CD4-positive, alpha-beta memory T cell (primary cell): ENCODE measurements at regions not wholly inside any gene's neighbourhood (a gene's known extent, or its start where the extent isn't known, plus 50 kb on each side); places are given as distances from the start of the nearest gene placed in this dataset.
A peak's percentile ranks its signal among the peaks of the same experiment; 100 is the strongest.
"Not testable (repeated sequence)": the region's sequence is repeated elsewhere in the genome, so short reads cannot be mapped to it uniquely, and the experiment has no call there.

Experiments
- CTCF ChIA-PET: fragments of 350-600 bp; sonication (Branson Sonifier 250); formaldehyde crosslinking; loops from one replicate; lab custom pipeline; 2021; ENCODE audit warnings: inconsistent platforms; ENCODE audit not compliant: partially characterized antibody; lab: Charles Lee
- POLR2A ChIA-PET: fragments of 350-600 bp; sonication (Branson Sonifier 250); formaldehyde crosslinking; loops from one replicate; lab custom pipeline; 2021; ENCODE audit not compliant: partially characterized antibody; lab: Charles Lee
- DNase-seq, 5 donors: peaks; one replicate each; pipeline versions ENCODE4 v3.0.0 to v3.0.0-alpha.2; 2020 to 2022; ENCODE audit warnings: mixed read lengths in 1 of 5
- H3K27ac ChIP-seq: one replicate; pipeline ENCODE4 v1.7.0; 2013; ENCODE audit warnings: low read depth, low read length
- H3K27me3 ChIP-seq: 2 replicates; pipeline ENCODE4 v1.7.0; 2013; ENCODE audit warnings: mild to moderate bottlenecking, low read length, moderate library complexity; ENCODE audit not compliant: insufficient read depth
- H3K36me3 ChIP-seq: 2 replicates; pipeline ENCODE4 v1.7.0; 2013; ENCODE audit warnings: mild to moderate bottlenecking, low read length, moderate library complexity; ENCODE audit not compliant: insufficient read depth
- H3K4me1 ChIP-seq: 2 replicates; pipeline ENCODE4 v1.7.0; 2013; ENCODE audit warnings: mild to moderate bottlenecking, low read length, moderate library complexity; ENCODE audit not compliant: insufficient read depth
- H3K4me3 ChIP-seq, 2 donors: one replicate each; pipeline ENCODE4 v1.7.0; 2013; ENCODE audit warnings: low read length in 2 of 2, mild to moderate bottlenecking in 1 of 2
- H3K9me3 ChIP-seq, 2 donors: one replicate each; pipeline ENCODE4 v1.7.0; 2013; ENCODE audit warnings: low read length in 2 of 2, control low read depth in 1 of 2; ENCODE audit not compliant: control insufficient read depth in 1 of 2
- H3K27ac Mint-ChIP-seq, 7 donors: one replicate each; pipeline ENCODE4 v1.8.0; 2020 to 2021; ENCODE audit warnings: mixed read lengths in 7 of 7, mild to moderate bottlenecking in 6 of 7, inconsistent platforms in 3 of 7, moderate library complexity in 3 of 7
- H3K27me3 Mint-ChIP-seq, 2 donors: one replicate each; pipeline ENCODE4 v1.8.0; 2020 to 2021; ENCODE audit warnings: mixed read lengths in 2 of 2
- H3K36me3 Mint-ChIP-seq, 2 donors: one replicate each; pipeline ENCODE4 v1.8.0; 2020 to 2021; ENCODE audit warnings: mixed read lengths in 2 of 2, inconsistent platforms in 1 of 2, mild to moderate bottlenecking in 1 of 2
- H3K4me1 Mint-ChIP-seq, 4 donors: one replicate each; pipeline ENCODE4 v1.8.0; 2020 to 2021; ENCODE audit warnings: mixed read lengths in 4 of 4, mild to moderate bottlenecking in 1 of 4
- H3K4me3 Mint-ChIP-seq, 8 donors: one replicate each; pipeline ENCODE4 v1.8.0; 2020 to 2021; ENCODE audit warnings: mixed read lengths in 8 of 8, mild to moderate bottlenecking in 7 of 8, moderate library complexity in 6 of 8, inconsistent platforms in 3 of 8
- H3K9me3 Mint-ChIP-seq, 8 donors: one replicate each; pipeline ENCODE4 v1.8.0; 2020 to 2021; ENCODE audit warnings: mixed read lengths in 8 of 8, mild to moderate bottlenecking in 5 of 8, inconsistent platforms in 3 of 8, moderate library complexity in 1 of 8
- intact Hi-C: fragments of 100-400 bp; cut with micrococcal nuclease; formaldehyde crosslinking; loops from one replicate; pipeline ENCODE4 v1.15.1; 2023

GRCh38 chr13:46498650-46499049 lies 54.3 kb upstream of the LRCH1 start:
- Mint-ChIP-seq H3K27me3 (peaks cover 2 to 8% of the 10 kb centered on the region in 2 donors), H3K9me3 (no peaks in the 10 kb centered on the region), H3K27ac (no peak overlapping the region), H3K36me3 (no peaks in the 10 kb centered on the region), H3K4me3 (no peak overlapping the region), H3K4me1 (no peaks in the 10 kb centered on the region)
- intact Hi-C loops, result no loop called here
- DNase-seq, result no peak
- Histone ChIP-seq H3K36me3 (no peaks in the 10 kb centered on the region), H3K4me3 (no peak overlapping the region), H3K9me3 (no peaks in the 10 kb centered on the region), H3K27me3 (no peaks in the 10 kb centered on the region), H3K27ac (no peak overlapping the region), H3K4me1 (no peaks in the 10 kb centered on the region)
- ChIA-PET CTCF (no interaction called here), POLR2A (no interaction called here)

- POLR2A ChIA-PET, result no interaction called here
- no peak for DNase-seq
- Histone ChIP-seq H3K4me3 (no peak overlapping the region), H3K27me3 (no peaks in the 10 kb centered on the region), H3K36me3 (no peaks in the 10 kb centered on the region), H3K27ac (no peak overlapping the region), H3K4me1 (no peaks in the 10 kb centered on the region), H3K9me3 (no peaks in the 10 kb centered on the region)
- CTCF ChIA-PET, result no interaction called here
- no peak overlapping the region for H3K4me3 Mint-ChIP-seq
- H3K27ac Mint-ChIP-seq, result no peak overlapping the region
- no peaks in the 10 kb centered on the region for H3K4me1 Mint-ChIP-seq
- peaks cover 0 to 6% of the 10 kb centered on the region in 2 donors for H3K27me3 Mint-ChIP-seq
- intact Hi-C loops, result no loop called here
- H3K9me3 Mint-ChIP-seq, result no peaks in the 10 kb centered on the region
- H3K36me3 Mint-ChIP-seq, result no peaks in the 10 kb centered on the region
Measured at GRCh38 chr13:46496086-46496485, 56.9 kb upstream of the LRCH1 start.

- Mint-ChIP-seq H3K4me3 (no peak overlapping the region), H3K27ac (no peak overlapping the region), H3K27me3 (peaks cover 2 to 8% of the 10 kb centered on the region in 2 donors), H3K4me1 (no peaks in the 10 kb centered on the region), H3K9me3 (no peaks in the 10 kb centered on the region), H3K36me3 (no peaks in the 10 kb centered on the region)
- Histone ChIP-seq H3K27me3 (no peaks in the 10 kb centered on the region), H3K4me1 (no peaks in the 10 kb centered on the region), H3K4me3 (no peak overlapping the region), H3K9me3 (no peaks in the 10 kb centered on the region), H3K27ac (no peak overlapping the region), H3K36me3 (no peaks in the 10 kb centered on the region)
- no peak for DNase-seq
- ChIA-PET POLR2A (no interaction called here), CTCF (interaction anchor here (2.3 kb wide), 1 partner anchor 226 kb away, joined by 12 read pairs; no protein-coding TSS in a partner anchor)
- intact Hi-C loops, result no loop called here
Measured at GRCh38 chr13:46495651-46496050, 57.3 kb upstream of the LRCH1 start.

GRCh38 chr13:46495066-46495465 lies 57.9 kb upstream of the LRCH1 start:
- no peak overlapping the region for H3K27ac Mint-ChIP-seq
- Histone ChIP-seq H3K4me1 (no peaks in the 10 kb centered on the region), H3K27ac (no peak overlapping the region), H3K36me3 (no peaks in the 10 kb centered on the region), H3K4me3 (no peak overlapping the region), H3K27me3 (no peaks in the 10 kb centered on the region), H3K9me3 (no peaks in the 10 kb centered on the region)
- H3K9me3 Mint-ChIP-seq, result no peaks in the 10 kb centered on the region
- H3K36me3 Mint-ChIP-seq, result no peaks in the 10 kb centered on the region
- CTCF ChIA-PET, result interaction anchor here (1.3 to 2.3 kb wide), 2 partner anchors 12 to 226 kb away, joined by 3 to 12 read pairs; no protein-coding TSS in a partner anchor
- H3K4me1 Mint-ChIP-seq, result no peaks in the 10 kb centered on the region
- H3K27me3 Mint-ChIP-seq, result peaks cover 4 to 8% of the 10 kb centered on the region in 2 donors
- no peak overlapping the region for H3K4me3 Mint-ChIP-seq
- POLR2A ChIA-PET, result no interaction called here
- intact Hi-C loops, result no loop called here
- no peak for DNase-seq

- peaks cover 0 to 1% (median 0%) of the 10 kb centered on the region in 8 donors for H3K9me3 Mint-ChIP-seq
- peak in 4 of 5 donors; percentile 14 to 26 (median 19) for DNase-seq
- no peaks in the 10 kb centered on the region for H3K36me3 Mint-ChIP-seq
- Histone ChIP-seq H3K4me1 (no peaks in the 10 kb centered on the region), H3K27me3 (no peaks in the 10 kb centered on the region), H3K9me3 (no peaks in the 10 kb centered on the region), H3K4me3 (no peak overlapping the region), H3K27ac (no peak overlapping the region), H3K36me3 (no peaks in the 10 kb centered on the region)
- peaks cover 6 to 8% of the 10 kb centered on the region in 2 donors for H3K27me3 Mint-ChIP-seq
- ChIA-PET POLR2A (no interaction called here), CTCF (no interaction called here)
- no peaks in the 10 kb centered on the region for H3K4me1 Mint-ChIP-seq
- intact Hi-C loops, result no loop called here
- H3K4me3 Mint-ChIP-seq, result no peak overlapping the region
- H3K27ac Mint-ChIP-seq, result no peak overlapping the region
Measured at GRCh38 chr13:46492946-46493345, 60.0 kb upstream of the LRCH1 start.

- Mint-ChIP-seq H3K27ac (no peak overlapping the region), H3K36me3 (no peaks in the 10 kb centered on the region), H3K27me3 (peaks cover 8% of the 10 kb centered on the region in 2 donors), H3K4me3 (no peak overlapping the region), H3K4me1 (no peaks in the 10 kb centered on the region), H3K9me3 (peaks cover 0 to 3% (median under 1%) of the 10 kb centered on the region in 8 donors)
- no peak overlapping the region for H3K27ac ChIP-seq
- no peaks in the 10 kb centered on the region for H3K4me1 ChIP-seq
- CTCF ChIA-PET, result interaction anchor here (1.5 to 1.6 kb wide), 2 partner anchors 10 to 228 kb away, joined by 4 to 8 read pairs; no protein-coding TSS in a partner anchor
- no peaks in the 10 kb centered on the region for H3K9me3 ChIP-seq
- H3K27me3 ChIP-seq, result no peaks in the 10 kb centered on the region
- no peak overlapping the region for H3K4me3 ChIP-seq
- POLR2A ChIA-PET, result no interaction called here
- DNase-seq, result no peak
- intact Hi-C loops, result no loop called here
- no peaks in the 10 kb centered on the region for H3K36me3 ChIP-seq
Measured at GRCh38 chr13:46491641-46492040, 61.3 kb upstream of the LRCH1 start.

- H3K4me3 Mint-ChIP-seq, intact Hi-C loops: not testable (repeated sequence)
- CTCF ChIA-PET, result interaction anchor here (1.1 to 1.6 kb wide), 3 partner anchors 11 to 246 kb away, joined by 3 to 8 read pairs (median 3); no protein-coding TSS in a partner anchor
Measured at GRCh38 chr13:46490713-46491112, 62.3 kb upstream of the LRCH1 start.

More at GRCh38 chr13:46490713-46491112, 62.3 kb upstream of the LRCH1 start:
- H3K27ac ChIP-seq, POLR2A ChIA-PET, H3K9me3 ChIP-seq, DNase-seq, H3K4me1 Mint-ChIP-seq, H3K36me3 Mint-ChIP-seq, H3K27ac Mint-ChIP-seq, H3K4me1 ChIP-seq, H3K36me3 ChIP-seq, H3K9me3 Mint-ChIP-seq, H3K4me3 ChIP-seq, H3K27me3 Mint-ChIP-seq, H3K27me3 ChIP-seq: not testable (repeated sequence)
